Fibroblast of lung (primary cell): ENCODE measurements at regions not wholly inside any gene's neighbourhood (a gene's known extent, or its start where the extent isn't known, plus 50 kb on each side); places are given as distances from the start of the nearest gene placed in this dataset.
"Not testable (repeated sequence)": the region's sequence is repeated elsewhere in the genome, so short reads cannot be mapped to it uniquely, and the experiment has no call there.

Experiments
- DNase-seq, 2 donors: peaks; one replicate each; pipeline versions ENCODE4 v3.0.0 to v3.0.0-alpha.2; 2010; ENCODE audit warnings: low read depth in 2 of 2
- H2AFZ ChIP-seq: 2 replicates; pipeline ENCODE4 v1.5.1; 2012; ENCODE audit warnings: low read length, control low read depth, inconsistent platforms
- H3K27ac ChIP-seq: 2 replicates; pipeline ENCODE4 v1.5.1; 2011; ENCODE audit warnings: low read length, control low read depth; ENCODE audit not compliant: insufficient read depth
- H3K27me3 ChIP-seq: 2 replicates; pipeline ENCODE4 v1.5.1; 2011; ENCODE audit warnings: mild to moderate bottlenecking, low read length; ENCODE audit not compliant: control insufficient read depth, insufficient read depth
- H3K36me3 ChIP-seq: 2 replicates; pipeline ENCODE4 v1.5.1; 2011; ENCODE audit warnings: low read length; ENCODE audit not compliant: control insufficient read depth, insufficient read depth
- H3K4me1 ChIP-seq: 2 replicates; pipeline ENCODE4 v1.5.1; 2011; ENCODE audit warnings: low read length; ENCODE audit not compliant: control insufficient read depth, insufficient read depth; ENCODE audit errors: extremely low read depth
- H3K4me2 ChIP-seq: 2 replicates; pipeline ENCODE4 v1.5.1; 2011; ENCODE audit warnings: low read length, control low read depth; ENCODE audit not compliant: insufficient read depth; ENCODE audit errors: extremely low read depth
- H3K4me3 ChIP-seq, 4 experiments: fragments of 200-600 bp in 1 of 4; sonication (generic) in 1 of 4; replicated peaks in 1 of 4; 2 replicates each; pipeline ENCODE4 v1.5.1; 2011 to 2016; ENCODE audit warnings: low read length in 4 of 4, low read depth in 3 of 4, mild to moderate bottlenecking in 3 of 4, control low read depth in 2 of 4, inconsistent platforms in 1 of 4, mixed read lengths in 1 of 4; ENCODE audit not compliant: insufficient read depth in 1 of 4; ENCODE audit errors: control extremely low read depth in 1 of 4
- H3K79me2 ChIP-seq: 2 replicates; pipeline ENCODE4 v1.5.1; 2012; ENCODE audit warnings: mild to moderate bottlenecking, low read length, inconsistent platforms; ENCODE audit not compliant: control insufficient read depth, insufficient read depth
- H3K9ac ChIP-seq: 2 replicates; pipeline ENCODE4 v1.5.1; 2011; ENCODE audit warnings: mild to moderate bottlenecking, low read length, control low read depth; ENCODE audit not compliant: insufficient read depth
- H3K9me3 ChIP-seq: 2 replicates; pipeline ENCODE4 v1.5.1; 2012; ENCODE audit warnings: low read depth, low read length; ENCODE audit not compliant: control insufficient read depth, insufficient read depth
- H4K20me1 ChIP-seq: 2 replicates; pipeline ENCODE4 v1.5.1; 2011; ENCODE audit warnings: low read length; ENCODE audit not compliant: control insufficient read depth, insufficient read depth; ENCODE audit errors: extremely low read depth
- EZH2 ChIP-seq: IDR thresholded peaks from 2 replicates; pipeline ENCODE4 v1.5.1; 2012; ENCODE audit warnings: low read length, control low read depth, mild to moderate bottlenecking; ENCODE audit errors: missing control alignments
- TF ChIP-seq, protein P1 (sequence below), 2 donors: IDR thresholded peaks in 1 of 2; conservative IDR thresholded peaks in 1 of 2; 1 replicate in 1 of 2; 2 replicates in 1 of 2; pipeline ENCODE4 v1.5.1; 2011 to 2012; ENCODE audit warnings: low read length in 2 of 2, control low read depth in 1 of 2, inconsistent platforms in 1 of 2, low read depth in 1 of 2, mild to moderate bottlenecking in 1 of 2

DNA sequence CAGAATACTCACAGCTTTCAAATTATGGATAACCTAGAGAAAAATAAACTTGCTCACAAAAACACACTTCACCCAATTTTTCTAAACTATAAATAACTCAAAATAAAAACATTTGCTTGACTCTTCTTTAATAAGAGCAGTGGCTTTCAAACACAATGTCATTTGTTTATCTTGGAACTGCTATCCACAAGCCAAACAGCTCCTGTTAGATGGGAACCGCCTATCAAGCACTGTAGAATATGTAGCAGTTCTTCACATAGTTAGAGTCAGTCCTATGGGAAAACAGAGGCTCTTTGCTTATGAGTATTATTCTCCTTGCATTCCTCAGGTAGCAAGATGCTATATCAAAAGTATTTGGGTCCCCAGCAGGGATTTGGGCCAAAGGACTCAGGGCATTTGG, 120.2 kb upstream of the KCNJ18 start:
- DNase-seq, H3K9me3 ChIP-seq, H3K4me2 ChIP-seq, H3K36me3 ChIP-seq, H3K4me1 ChIP-seq, H3K27me3 ChIP-seq, H2AFZ ChIP-seq, H3K79me2 ChIP-seq, H4K20me1 ChIP-seq, H3K4me3 ChIP-seq, H3K27ac ChIP-seq, H3K9ac ChIP-seq: not testable (repeated sequence)

DNA sequence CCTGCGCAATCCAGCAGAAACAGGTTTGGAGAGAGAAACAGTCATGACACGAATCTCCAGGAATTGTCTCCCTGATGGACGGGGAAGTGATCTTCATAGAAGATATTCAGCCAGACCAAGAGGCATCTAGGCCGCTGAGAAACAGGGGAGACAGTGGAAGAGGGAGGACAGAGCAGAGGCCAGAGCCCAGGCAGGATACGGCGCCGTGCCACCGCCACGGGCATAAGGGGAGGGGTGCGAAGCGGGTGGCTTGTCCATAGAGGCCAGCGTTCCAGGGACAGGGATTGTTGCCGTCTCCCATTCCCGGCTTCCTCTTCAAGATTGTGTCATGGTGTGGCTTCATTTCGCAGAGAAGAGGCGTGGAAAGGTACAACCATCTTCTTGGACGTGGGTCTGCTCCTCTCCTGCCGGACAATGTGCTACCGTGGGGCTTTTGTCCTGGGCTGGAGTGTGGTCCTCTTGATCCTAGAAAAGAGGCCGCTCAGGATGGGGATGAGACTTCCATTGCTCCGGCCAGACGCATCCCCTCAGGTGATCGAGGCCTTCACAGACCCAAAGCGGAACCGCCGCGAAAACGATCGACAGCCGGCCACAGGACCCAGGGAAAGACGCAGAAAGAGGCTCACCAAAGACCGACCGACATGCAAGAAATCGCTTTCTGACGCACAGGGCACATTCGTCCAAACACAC, 118.9 kb upstream of the KCNJ18 start:
- not testable (repeated sequence) for H3K9me3 ChIP-seq, DNase-seq, H3K27me3 ChIP-seq, H3K27ac ChIP-seq, H3K79me2 ChIP-seq, H3K4me1 ChIP-seq, H4K20me1 ChIP-seq, H3K36me3 ChIP-seq, H3K9ac ChIP-seq
- Histone ChIP-seq H3K4me2 (peak overlapping the region; percentile 51), H3K4me3 (peak overlapping the region; percentile 31 to 73 (median 54)), H2AFZ (peak overlapping the region; percentile 80)

DNA sequence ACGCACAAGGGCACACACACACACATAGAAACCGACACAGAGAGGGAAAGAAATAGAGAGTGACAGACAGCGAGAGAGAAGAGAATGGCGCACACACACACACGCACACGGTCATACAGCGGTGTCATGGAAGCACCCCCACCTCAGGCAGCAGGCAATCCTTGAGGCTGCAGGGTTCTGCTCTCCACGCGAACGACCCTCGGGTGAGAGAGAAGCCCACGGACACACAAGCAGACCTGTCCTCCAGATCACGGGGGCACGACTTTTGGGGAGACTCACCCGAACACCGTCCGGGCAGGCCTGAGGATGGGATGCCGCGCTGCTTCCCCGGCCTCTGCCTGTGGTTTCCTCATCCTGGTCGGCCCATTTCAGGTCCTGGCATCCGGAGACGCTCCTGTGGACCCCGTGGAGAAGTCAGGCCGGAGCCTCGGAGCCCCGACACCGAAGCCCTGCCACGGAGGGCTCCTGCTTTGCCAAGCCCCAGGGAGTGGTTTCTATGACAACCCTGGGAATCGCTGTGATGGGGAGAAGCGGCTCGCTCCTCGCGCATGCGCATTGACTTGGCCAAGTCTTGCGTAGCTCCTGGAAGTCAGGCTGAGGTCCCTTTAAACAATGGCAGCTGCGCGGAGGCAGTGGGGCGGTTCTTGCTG, 118.2 kb upstream of the KCNJ18 start:
- Histone ChIP-seq H4K20me1 (no peaks in the 10 kb centered on the region), H3K4me3 (peak overlapping the region; percentile 31 to 73 (median 54)), H3K36me3 (no peaks in the 10 kb centered on the region), H2AFZ (peak overlapping the region; percentile 80), H3K9ac (peak overlapping the region; percentile 58), H3K27ac (no peak overlapping the region), H3K79me2 (no peaks in the 10 kb centered on the region), H3K4me2 (peak overlapping the region; percentile 51), H3K27me3 (no peaks in the 10 kb centered on the region), H3K9me3 (no peaks in the 10 kb centered on the region), H3K4me1 (no peaks in the 10 kb centered on the region)
- TF ChIP-seq, protein P1, sequence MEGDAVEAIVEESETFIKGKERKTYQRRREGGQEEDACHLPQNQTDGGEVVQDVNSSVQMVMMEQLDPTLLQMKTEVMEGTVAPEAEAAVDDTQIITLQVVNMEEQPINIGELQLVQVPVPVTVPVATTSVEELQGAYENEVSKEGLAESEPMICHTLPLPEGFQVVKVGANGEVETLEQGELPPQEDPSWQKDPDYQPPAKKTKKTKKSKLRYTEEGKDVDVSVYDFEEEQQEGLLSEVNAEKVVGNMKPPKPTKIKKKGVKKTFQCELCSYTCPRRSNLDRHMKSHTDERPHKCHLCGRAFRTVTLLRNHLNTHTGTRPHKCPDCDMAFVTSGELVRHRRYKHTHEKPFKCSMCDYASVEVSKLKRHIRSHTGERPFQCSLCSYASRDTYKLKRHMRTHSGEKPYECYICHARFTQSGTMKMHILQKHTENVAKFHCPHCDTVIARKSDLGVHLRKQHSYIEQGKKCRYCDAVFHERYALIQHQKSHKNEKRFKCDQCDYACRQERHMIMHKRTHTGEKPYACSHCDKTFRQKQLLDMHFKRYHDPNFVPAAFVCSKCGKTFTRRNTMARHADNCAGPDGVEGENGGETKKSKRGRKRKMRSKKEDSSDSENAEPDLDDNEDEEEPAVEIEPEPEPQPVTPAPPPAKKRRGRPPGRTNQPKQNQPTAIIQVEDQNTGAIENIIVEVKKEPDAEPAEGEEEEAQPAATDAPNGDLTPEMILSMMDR (conservative IDR thresholded peaks at IDR 0.05 in 1 of 2, IDR thresholded peaks at IDR 0.05 in 1 of 2; ENCODE audit: low read depth in 1 of 2, low read length in 2 of 2): no peak
- no peak for TF ChIP-seq EZH2
- DNase-seq: peak; percentile 26 to 85

DNA sequence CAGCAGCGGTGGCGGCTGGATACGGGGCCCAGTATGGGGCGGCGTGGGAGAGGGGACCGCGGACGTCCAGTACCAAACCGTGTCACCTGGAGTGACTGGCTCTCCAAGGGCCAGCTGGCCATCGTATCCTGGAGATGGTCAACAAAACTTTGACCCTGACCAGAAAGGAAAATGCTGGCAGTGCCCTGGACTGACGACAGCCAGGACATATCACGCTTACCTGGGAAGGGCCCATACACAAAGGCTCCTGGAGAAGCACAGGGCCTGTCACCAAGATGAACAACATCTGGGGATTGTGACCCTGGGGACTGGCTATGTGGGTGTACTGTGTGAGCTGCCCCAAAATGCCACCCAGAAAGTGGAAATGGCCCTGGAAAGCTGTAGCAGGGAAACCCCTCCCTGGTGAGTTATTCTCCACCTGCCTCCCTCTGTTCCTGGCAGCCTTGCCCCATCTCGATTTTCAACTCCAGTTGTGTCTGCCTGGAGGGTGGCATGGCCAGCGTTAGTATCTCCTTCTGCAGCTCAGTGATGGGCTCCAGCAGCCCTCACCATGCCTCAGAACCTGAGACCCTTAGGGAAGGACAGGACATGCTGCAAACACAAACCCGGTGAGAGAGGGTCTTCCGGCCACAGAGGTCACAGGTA, 117.6 kb upstream of the KCNJ18 start:
- not testable (repeated sequence) for H3K27ac ChIP-seq, H3K4me2 ChIP-seq, H3K27me3 ChIP-seq, H3K36me3 ChIP-seq, H3K79me2 ChIP-seq, H3K9me3 ChIP-seq, H3K4me1 ChIP-seq, H4K20me1 ChIP-seq, H3K9ac ChIP-seq
- peak overlapping the region; percentile 67 for H2AFZ ChIP-seq
- peak in 1 of 2 donors; percentile 0 for DNase-seq
- peak overlapping the region in 2 of 4 experiments; percentile 45 to 61 for H3K4me3 ChIP-seq

DNA sequence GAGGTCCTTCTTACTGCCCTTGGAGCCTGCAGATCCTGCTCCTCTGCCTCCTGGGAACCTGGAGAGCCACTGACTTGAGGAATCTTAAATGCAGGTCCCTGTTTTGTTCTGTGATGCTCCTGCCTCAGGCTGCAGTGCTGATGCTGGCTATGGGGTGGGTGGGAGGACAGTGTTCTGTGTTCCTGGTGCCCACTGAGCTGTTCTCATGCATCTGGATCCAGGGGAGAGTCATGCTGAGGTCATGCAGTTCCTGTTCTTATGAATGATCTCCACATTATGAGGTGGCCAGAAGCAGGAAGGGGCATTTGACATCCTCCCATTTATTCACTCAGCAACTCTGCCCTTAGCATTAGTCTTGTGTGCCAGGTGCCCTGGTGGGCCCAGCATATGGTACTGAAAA, 113.5 kb upstream of the KCNJ18 start:
- not testable (repeated sequence) for H3K4me1 ChIP-seq, H3K4me2 ChIP-seq, H3K36me3 ChIP-seq, H3K9me3 ChIP-seq, H2AFZ ChIP-seq, H3K4me3 ChIP-seq, H3K27me3 ChIP-seq, H3K27ac ChIP-seq, H3K79me2 ChIP-seq, H3K9ac ChIP-seq, DNase-seq, H4K20me1 ChIP-seq
